ENCODE measurements at regions not wholly inside any gene's neighbourhood (a gene's known extent, or its start where the extent isn't known, plus 50 kb on each side); places are given as distances from the start of the nearest gene placed in this dataset.

GRCh38 chr2:120431386-120432292 is 85.7 kb downstream of the INHBB start:
- no CpG with 5 or more reads among the region's 20 CpGs for WGBS (ENCODE audit: extremely low coverage, insufficient read length, low lambda C conversion rate)
- Histone ChIP-seq H2BK20ac (ENCODE audit: low read depth, low read length, poor library complexity, severe bottlenecking) (no peak overlapping the region), H3K18ac (ENCODE audit: insufficient read length, low read depth, low read length) (no peak overlapping the region), H3K79me1 (ENCODE audit: insufficient read depth, low read depth, low read length, poor library complexity, severe bottlenecking) (no peaks in the 10 kb centered on the region), H2BK120ac (ENCODE audit: low read depth, low read length, poor library complexity, severe bottlenecking) (no peak overlapping the region), H3K9me3 (ENCODE audit: control insufficient read depth, low read depth, low read length) (no peaks in the 10 kb centered on the region), H3K23ac (ENCODE audit: insufficient read length, low read depth, low read length) (no peak overlapping the region), H4K5ac (ENCODE audit: insufficient read length, low read depth, low read length) (no peak overlapping the region), H3K4ac (ENCODE audit: low read depth, low read length) (no peak overlapping the region), H3K27ac (ENCODE audit: insufficient read length, low read depth, low read length) (no peak overlapping the region), H3K56ac (ENCODE audit: insufficient read length, low read depth, low read length) (no peak overlapping the region), H3K14ac (ENCODE audit: insufficient read depth, low read length) (no peak overlapping the region), H4K20me1 (ENCODE audit: control insufficient read depth, insufficient read depth, insufficient read length) (no peaks in the 10 kb centered on the region), H3K9ac (ENCODE audit: extremely low read depth, insufficient read length, low read length) (no peak overlapping the region), H2BK12ac (ENCODE audit: insufficient read length, low read depth, low read length) (no peak overlapping the region), H3K4me1 (ENCODE audit: insufficient read depth, low read length) (peaks cover 11% of the 10 kb centered on the region; the same call in 1 of the 2 replicates), H3K23me2 (ENCODE audit: insufficient read length, low read depth, low read length, poor library complexity, severe bottlenecking) (no peaks in the 10 kb centered on the region), H2BK15ac (ENCODE audit: low read depth, low read length) (no peak overlapping the region), H3T11ph (ENCODE audit: low read length) (no peak overlapping the region), H3K27me3 (ENCODE audit: insufficient read depth, low read length) (no peaks in the 10 kb centered on the region), H4K8ac (replicated peaks; ENCODE audit: insufficient read length, low read depth, low read length) (no peak overlapping the region), H2BK5ac (ENCODE audit: insufficient read length, low read length) (no peak overlapping the region), H3K79me2 (ENCODE audit: insufficient read depth, low read length) (no peaks in the 10 kb centered on the region), H4K91ac (ENCODE audit: insufficient read length, low read depth, low read length) (no peak overlapping the region), H2AK5ac (ENCODE audit: insufficient read length, low read length) (no peak overlapping the region), H2AFZ (ENCODE audit: low read length) (no peak overlapping the region), H3K4me2 (ENCODE audit: insufficient read depth, insufficient read length, low read length) (no peak overlapping the region)
- Mint-ChIP-seq H3K27ac (no peak overlapping the region), H3K4me1 (peaks cover 41 to 48% of the 10 kb centered on the region in 2 experiments), H3K9me3 (no peaks in the 10 kb centered on the region; a peak in 1 of 5 replicates), H3K27me3 (ENCODE audit: low read depth) (peaks cover 90% of the 10 kb centered on the region), H3K36me3 (ENCODE audit: insufficient read depth in 1 of 3, low read depth in 3 of 3) (no peaks in the 10 kb centered on the region), H3K4me3 (no peak overlapping the region)
- no peak for TF ChIP-seq CTCF (conservative IDR thresholded peaks at IDR 0.05)
- DNase-seq: peak; percentile 14

Measured in H9 (cell line).